OCI-LY1 (cell line): ENCODE measurements at regions not wholly inside any gene's neighbourhood (a gene's known extent, or its start where the extent isn't known, plus 50 kb on each side); places are given as distances from the start of the nearest gene placed in this dataset.

ENCODE experiments used
- CTCF ChIP-seq: fragments of 200-600 bp; sonication (generic), shearing (Covaris generic); IDR thresholded peaks from 2 replicates; pipeline ENCODE4 v1.5.1; 2017; ENCODE audit warnings: mild to moderate bottlenecking, antibody characterized with exemption, low read length, moderate library complexity, mixed read lengths
- EZH2 ChIP-seq: fragments of 200-600 bp; sonication (generic), shearing (Covaris generic); IDR thresholded peaks from 2 replicates; pipeline ENCODE4 v1.8.0; 2017; ENCODE audit warnings: borderline replicate concordance, mixed run types, mild to moderate bottlenecking, antibody characterized with exemption, low read length, moderate library complexity, mixed read lengths

- TF ChIP-seq CTCF: no peak
- no peak for TF ChIP-seq EZH2
Observed at GRCh38 chr21:36606983-36607325, 92.0 kb upstream of the SIM2 start.
